Adrenal gland (tissue), 5 donors: ENCODE measurements at regions not wholly inside any gene's neighbourhood (a gene's known extent, or its start where the extent isn't known, plus 50 kb on each side); places are given as distances from the start of the nearest gene placed in this dataset.

Experiments used
- CTCF ChIP-seq, 6 experiments: fragments of 450-650 bp in 4 of 6; fragments of 200-600 bp in 2 of 6; sonication (generic) in 1 of 6; IDR thresholded peaks; 1 replicate in 5 of 6; 2 replicates in 1 of 6; pipeline versions ENCODE4 v1.5.1 to v1.8.0; 2016 to 2021; ENCODE audit warnings: antibody characterized with exemption in 6 of 6, mild to moderate bottlenecking in 2 of 6, moderate library complexity in 1 of 6
- POLR2A ChIP-seq, 2 donors: fragments of 450-650 bp; IDR thresholded peaks; one replicate each; pipeline ENCODE4 v1.6.1; 2017; ENCODE audit warnings: antibody characterized with exemption in 2 of 2, mild to moderate bottlenecking in 2 of 2, moderate library complexity in 1 of 2
- donor health status: DM: no; HTN: no; CAD: no.

DNA sequence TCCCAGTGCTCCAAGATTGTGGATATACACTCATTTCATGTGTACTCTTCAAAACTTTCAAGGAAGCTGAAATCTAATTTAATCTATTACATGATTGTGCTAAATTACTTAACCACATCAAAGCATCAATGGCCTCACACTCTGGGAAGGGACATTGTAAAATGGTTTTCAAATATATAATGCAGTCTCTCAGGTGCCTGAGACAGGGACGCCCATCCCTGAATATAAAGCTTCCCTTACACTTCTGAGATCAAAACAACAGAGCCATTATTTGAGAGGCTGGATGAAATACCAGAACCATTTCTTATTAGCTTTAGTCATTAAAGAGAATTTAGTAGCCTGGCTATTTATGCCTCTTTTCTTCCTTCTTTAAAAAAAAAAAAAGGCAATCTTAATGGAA, 259.2 kb upstream of the NFIA start:
- TF ChIP-seq CTCF (IDR thresholded peaks at IDR 0.05) (no peak), POLR2A (IDR thresholded peaks at IDR 0.05) (no peak)
